Loucy (cell line): ENCODE measurements at regions not wholly inside any gene's neighbourhood (a gene's known extent, or its start where the extent isn't known, plus 50 kb on each side); places are given as distances from the start of the nearest gene placed in this dataset.

ENCODE experiments used
- CTCF ChIP-seq: fragments of 200-600 bp; sonication (generic); conservative IDR thresholded peaks from 2 replicates; pipeline ENCODE4 v1.5.1; 2014; ENCODE audit warnings: mild to moderate bottlenecking, antibody characterized with exemption, low read length
- EZH2phosphoT487 ChIP-seq: fragments of 200-600 bp; IDR thresholded peaks from 2 replicates; pipeline ENCODE4 v1.6.1; 2018; ENCODE audit warnings: antibody characterized with exemption, mild to moderate bottlenecking, moderate library complexity, borderline replicate concordance

- TF ChIP-seq CTCF (no peak), EZH2phosphoT487 (no peak)
These were observed 143.1 kb downstream of the CSNK2A3 start for GRCh38 chr11:11209967-11210366.
